GM19240 (cell line): ENCODE measurements at regions not wholly inside any gene's neighbourhood (a gene's known extent, or its start where the extent isn't known, plus 50 kb on each side); places are given as distances from the start of the nearest gene placed in this dataset.
"Not testable (repeated sequence)": the region's sequence is repeated elsewhere in the genome, so short reads cannot be mapped to it uniquely, and the experiment has no call there.

Experiments
- DNase-seq: peaks from one replicate; pipeline ENCODE4 v3.0.0; 2011; ENCODE audit warnings: low spot score; ENCODE audit not compliant: insufficient read length

- DNase-seq, result no peak
Observed at GRCh38 chr4:169934794-169935429, 91.3 kb downstream of the MFAP3L start.

GRCh38 chr4:169933531-169933930 lies 92.7 kb downstream of the MFAP3L start:
- no peak for DNase-seq

DNA sequence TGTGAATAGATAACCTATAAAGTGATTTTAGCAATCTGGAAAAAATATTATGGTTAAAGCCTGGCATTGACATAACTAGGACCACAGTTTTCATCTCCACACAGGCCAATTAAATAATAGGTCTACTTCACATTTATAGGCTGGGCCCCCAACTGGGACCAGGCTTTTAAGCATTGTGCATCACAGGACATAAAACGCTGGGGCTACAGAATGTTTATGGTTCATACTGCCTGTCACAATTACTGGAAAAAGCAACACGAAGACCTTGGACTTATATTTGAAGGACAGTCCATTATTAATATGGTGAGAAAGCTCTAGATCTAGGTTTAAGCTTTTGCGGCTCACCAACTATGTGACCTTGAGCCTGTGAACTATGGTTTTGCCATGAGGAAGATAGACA lies 94.2 kb downstream of the MFAP3L start:
- DNase-seq, result no peak

GRCh38 chr4:169930755-169931154 lies 95.4 kb downstream of the MFAP3L start:
- not testable (repeated sequence) for DNase-seq

DNA sequence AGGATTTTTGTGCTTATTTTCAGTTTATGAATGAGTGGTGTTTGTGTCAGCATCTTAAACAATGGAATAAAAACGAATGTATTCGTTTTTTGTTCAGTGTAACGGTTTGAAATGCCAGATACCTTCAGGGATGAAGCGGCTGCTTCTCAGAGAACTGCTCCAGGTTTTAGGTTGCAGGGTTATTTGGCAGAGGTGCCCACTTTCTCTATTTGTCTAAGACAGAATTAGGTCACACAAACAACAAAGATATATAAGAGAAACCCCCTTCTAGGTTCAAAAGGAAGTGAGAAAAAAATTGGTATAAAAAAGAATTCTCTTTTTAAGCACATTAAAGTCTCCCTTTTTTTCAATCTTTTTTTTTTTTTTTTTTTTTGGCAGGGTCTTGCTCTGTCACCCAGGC lies 98.9 kb downstream of the MFAP3L start:
- DNase-seq, result no peak

- no peak for DNase-seq
Observed at GRCh38 chr4:169925678-169926077, 100.5 kb downstream of the MFAP3L start.

DNA sequence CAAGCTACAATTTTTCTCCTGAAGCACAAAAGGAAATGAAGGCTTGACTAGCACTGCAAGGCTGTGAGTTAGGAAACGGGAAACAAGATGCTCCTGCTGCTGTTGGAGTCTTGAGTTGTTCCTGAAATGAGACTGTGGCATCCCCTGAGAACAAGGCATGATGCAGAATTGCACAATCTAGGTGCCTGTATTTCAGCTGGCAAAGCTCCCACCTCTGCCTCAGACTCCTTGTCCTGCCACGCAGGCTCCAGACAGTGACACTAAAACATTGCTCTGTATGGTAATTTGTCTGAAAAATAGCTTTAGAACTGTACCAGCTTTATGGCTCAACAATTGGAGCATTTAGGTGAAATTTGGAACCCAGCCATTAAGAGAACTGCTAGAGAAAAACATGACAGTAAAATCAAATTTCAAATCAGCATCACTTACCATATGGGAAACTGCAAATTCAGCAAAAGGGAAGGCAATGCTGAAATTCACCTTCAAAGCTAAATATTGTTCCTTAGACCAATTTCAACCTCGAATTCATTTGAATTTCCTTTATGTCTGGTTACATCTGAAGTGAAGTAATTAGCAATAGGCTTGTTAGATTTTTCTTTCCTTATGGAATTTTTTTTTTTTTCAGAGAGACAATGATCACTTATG lies 103.4 kb downstream of the MFAP3L start:
- no peak for DNase-seq

DNA sequence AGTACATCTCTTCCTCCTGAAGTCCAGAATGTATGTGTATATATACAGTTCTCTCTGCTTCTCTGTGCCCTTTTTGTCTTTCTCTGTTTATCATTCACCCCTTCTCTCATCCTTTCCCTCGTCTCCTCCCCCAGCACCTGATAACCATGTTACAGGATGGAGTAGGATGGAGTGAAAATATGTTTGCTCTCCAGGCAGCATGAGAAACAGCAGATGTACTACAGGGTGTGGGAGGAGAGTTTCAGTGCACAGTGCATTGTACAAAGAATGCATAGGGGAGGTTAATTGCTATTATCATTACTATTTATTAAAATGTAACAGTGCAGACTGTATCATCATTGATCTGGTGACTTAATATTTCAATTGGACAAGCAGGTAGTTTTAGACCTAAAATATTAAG lies 104.5 kb downstream of the MFAP3L start:
- no peak for DNase-seq

DNA sequence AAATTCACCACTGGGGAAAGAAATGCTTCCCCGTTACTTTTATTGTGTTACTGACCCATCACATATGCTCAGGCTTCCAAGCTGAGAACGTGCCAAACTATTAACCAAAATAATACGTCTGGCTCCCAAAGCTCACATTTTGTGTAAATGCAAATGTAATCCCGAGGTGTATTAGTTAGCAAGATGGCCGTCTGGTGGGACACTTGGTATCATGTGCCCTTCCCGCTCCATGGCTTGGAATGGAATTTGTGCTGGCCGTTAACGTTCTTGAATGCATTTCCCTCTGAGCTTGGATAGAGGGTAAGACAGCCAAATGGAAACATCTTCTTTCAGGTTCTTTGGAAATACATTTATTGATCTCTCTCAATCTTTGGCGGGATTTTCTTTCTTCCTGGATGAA lies 105.0 kb downstream of the MFAP3L start:
- DNase-seq, result no peak

DNA sequence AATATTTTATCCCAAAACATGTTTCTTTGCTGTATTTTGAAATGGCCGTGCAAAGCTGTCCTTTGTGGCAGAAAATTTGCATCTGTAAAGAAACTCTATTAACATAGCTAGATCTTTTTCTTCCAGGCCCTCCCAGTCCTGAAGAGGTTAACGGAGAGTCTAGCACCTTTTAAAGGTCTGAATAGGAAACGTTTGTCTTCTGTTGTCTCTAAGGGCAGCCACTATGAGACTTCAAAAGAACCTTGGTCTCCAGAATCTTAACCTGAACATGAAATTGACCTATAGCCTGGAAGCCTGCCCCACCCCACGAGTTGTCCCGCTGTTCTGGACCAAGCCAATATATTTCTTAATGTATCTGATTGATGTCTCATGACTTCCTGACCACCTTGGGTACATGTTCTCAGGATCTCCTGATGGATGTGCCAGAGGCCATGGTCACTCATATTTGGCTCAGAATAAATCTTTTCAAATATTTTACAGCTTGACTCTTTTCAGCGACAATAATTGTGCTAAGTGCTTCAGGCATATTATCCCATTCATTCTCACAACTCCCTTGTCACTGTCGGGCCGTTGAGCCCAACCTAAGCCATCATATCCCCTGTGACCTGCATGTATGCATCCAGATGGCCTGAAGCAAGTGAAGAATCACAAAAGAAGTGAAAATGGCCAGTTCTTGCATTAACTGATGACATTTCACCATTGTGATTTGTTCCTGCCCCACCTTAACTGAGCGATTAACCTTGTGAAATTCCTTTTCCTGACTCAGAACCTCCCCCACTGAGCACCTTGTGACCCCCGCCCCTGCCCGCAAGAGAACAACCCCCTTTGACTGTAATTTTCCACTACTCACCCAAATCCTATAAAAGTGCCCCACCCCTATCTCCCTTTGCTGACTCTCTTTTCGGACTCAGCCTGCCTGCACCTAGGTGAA lies 106.7 kb downstream of the MFAP3L start:
- DNase-seq, result not testable (repeated sequence)

- DNase-seq, result no peak
Observed at GRCh38 chr4:169915545-169915944, 110.7 kb downstream of the MFAP3L start.

- no peak for DNase-seq
Observed at GRCh38 chr4:169914866-169915265, 111.3 kb downstream of the MFAP3L start.

DNA sequence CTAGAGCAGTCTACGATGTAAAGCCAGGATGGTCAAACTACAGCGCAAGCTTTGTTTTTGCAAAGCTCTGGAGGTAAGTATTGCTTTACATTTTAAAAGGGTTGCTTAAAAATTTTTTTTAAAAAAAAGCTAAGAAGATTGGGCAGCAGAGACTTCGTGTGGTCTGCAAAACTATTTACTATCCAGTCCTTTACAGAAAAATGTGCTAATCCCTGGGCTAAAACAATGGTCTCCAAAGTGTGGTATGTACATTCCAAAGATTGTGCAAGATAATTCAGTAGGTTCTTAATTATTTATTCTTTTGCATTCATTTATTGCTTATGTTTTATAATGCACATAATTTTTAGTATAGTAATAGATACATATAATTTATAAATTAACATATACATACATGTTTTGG lies 113.2 kb downstream of the MFAP3L start:
- DNase-seq, result no peak

- DNase-seq, result no peak
Observed at GRCh38 chr4:169909897-169910296, 116.3 kb downstream of the MFAP3L start.

- DNase-seq, result no peak
Observed at GRCh38 chr4:169909479-169909878, 116.7 kb downstream of the MFAP3L start.

GRCh38 chr4:169907705-169908104 lies 118.5 kb downstream of the MFAP3L start:
- no peak for DNase-seq

- no peak for DNase-seq
Observed at GRCh38 chr4:169906821-169907220, 119.4 kb downstream of the MFAP3L start.

DNA sequence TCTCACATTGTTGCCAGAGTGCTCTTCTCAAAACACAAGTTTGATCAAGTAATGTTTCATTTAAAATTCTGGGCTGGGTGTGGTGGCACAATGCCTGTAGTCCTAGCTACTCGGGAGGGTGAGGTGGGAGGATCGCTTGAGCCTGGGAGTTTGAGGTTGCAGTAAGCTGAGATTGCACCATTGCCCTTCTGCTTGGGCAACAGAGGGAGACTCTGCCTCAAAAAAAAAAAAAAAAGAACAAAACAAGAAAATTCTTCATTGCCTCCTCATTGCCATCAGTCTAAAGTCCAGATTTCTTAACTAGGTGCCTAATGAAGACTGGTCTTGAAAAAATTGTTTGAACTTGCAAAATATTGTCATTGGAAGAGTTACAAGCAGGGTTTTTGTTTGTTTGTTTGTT lies 120.1 kb downstream of the MFAP3L start:
- DNase-seq, result no peak

GRCh38 chr4:169902658-169903345 lies 123.4 kb downstream of the MFAP3L start:
- no peak for DNase-seq

- DNase-seq, result no peak
Observed at GRCh38 chr4:169900241-169900845, 125.9 kb downstream of the MFAP3L start.

DNA sequence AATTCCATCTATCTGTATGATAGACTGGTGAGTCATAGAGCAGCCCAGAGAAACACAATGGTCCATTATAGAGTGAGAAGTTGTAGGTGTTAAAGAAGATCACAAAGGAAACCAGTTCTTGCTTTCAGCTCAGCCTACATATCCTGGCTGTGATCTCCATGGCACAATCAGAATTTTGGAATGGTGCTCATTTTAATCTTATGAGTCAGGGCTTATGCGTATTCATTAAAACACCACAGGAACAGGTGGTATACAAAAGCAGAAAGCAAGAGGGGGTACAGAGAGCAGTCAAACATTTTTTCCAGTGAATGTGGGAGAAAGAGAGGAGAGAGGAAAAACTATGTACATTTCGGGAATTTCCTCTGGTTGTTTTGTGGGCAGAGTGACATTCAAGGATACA lies 126.9 kb downstream of the MFAP3L start:
- no peak for DNase-seq
